H1 (cell line): ENCODE measurements at regions not wholly inside any gene's neighbourhood (a gene's known extent, or its start where the extent isn't known, plus 50 kb on each side); places are given as distances from the start of the nearest gene placed in this dataset.

Experiments used
- CTCF ChIA-PET: fragments of 300-600 bp; sonication (Branson Sonifier 250); formaldehyde crosslinking; loops from one replicate; lab custom pipeline; 2021; ENCODE audit not compliant: partially characterized antibody; lab: Charles Lee
- POLR2A ChIA-PET: fragments of 300-600 bp; sonication (Branson Sonifier 250); formaldehyde crosslinking; loops from one replicate; lab custom pipeline; 2021; ENCODE audit warnings: inconsistent platforms; ENCODE audit not compliant: partially characterized antibody; lab: Charles Lee
- DNase-seq, 2 experiments: peaks; one replicate each; pipeline versions ENCODE4 v3.0.0 to v3.0.0-alpha.2; 2010 to 2022; ENCODE audit warnings: low spot score in 2 of 2, low read depth in 1 of 2, mixed read lengths in 1 of 2
- FAIRE-seq: peaks from 2 replicates; lab custom pipeline; 2011; peaks lifted over from hg19 to GRCh38; lab: Jason Lieb, UNC
- H2AFZ ChIP-seq: 2 replicates; pipeline ENCODE4 v1.8.1; 2012; ENCODE audit warnings: low read length, inconsistent platforms
- H2AK5ac ChIP-seq: 2 replicates; pipeline ENCODE4 v1.6.1; 2013; ENCODE audit warnings: low read depth, low read length
- H2BK120ac ChIP-seq: replicated peaks from 2 replicates; pipeline ENCODE3; 2013; ENCODE audit warnings: low read depth, low read length, inconsistent platforms
- H2BK12ac ChIP-seq: 2 replicates; pipeline ENCODE4 v1.6.1; 2013; ENCODE audit warnings: low read depth, low read length
- H2BK15ac ChIP-seq: 2 replicates; pipeline ENCODE4 v1.6.1; 2013; ENCODE audit warnings: low read length
- H2BK20ac ChIP-seq: 2 replicates; pipeline ENCODE4 v1.6.1; 2013; ENCODE audit warnings: low read length
- H2BK5ac ChIP-seq: 2 replicates; pipeline ENCODE4 v1.6.1; 2013; ENCODE audit warnings: low read depth, low read length
- H3K14ac ChIP-seq: 2 replicates; pipeline ENCODE4 v1.6.1; 2013; ENCODE audit warnings: inconsistent platforms; ENCODE audit not compliant: insufficient read length
- H3K18ac ChIP-seq: 2 replicates; pipeline ENCODE4 v1.6.1; 2013; ENCODE audit warnings: low read length; ENCODE audit errors: extremely low read depth
- H3K23ac ChIP-seq: 2 replicates; pipeline ENCODE4 v1.6.1; 2013; ENCODE audit warnings: inconsistent platforms; ENCODE audit not compliant: insufficient read length
- H3K23me2 ChIP-seq: 2 replicates; pipeline ENCODE4 v1.6.1; 2013; ENCODE audit warnings: low read depth, low read length
- H3K27ac ChIP-seq: 2 replicates; pipeline ENCODE4 v1.6.1; 2011; ENCODE audit warnings: low read depth, low read length, inconsistent platforms
- H3K27me3 ChIP-seq, 4 experiments: replicated peaks in 1 of 4; 1 replicate in 1 of 4; 2 replicates in 3 of 4; pipeline versions ENCODE4 v1.6.1 to v1.8.1; 2011 to 2013; ENCODE audit warnings: low read length in 3 of 4, mild to moderate bottlenecking in 3 of 4, inconsistent platforms in 2 of 4, mixed read lengths in 2 of 4, moderate library complexity in 1 of 4; ENCODE audit not compliant: control insufficient read depth in 3 of 4, insufficient read depth in 3 of 4; ENCODE audit errors: extremely low read depth in 1 of 4
- H3K36me3 ChIP-seq, 4 experiments: 2 replicates each; pipeline versions ENCODE4 v1.6.1 to v1.8.1; 2011 to 2013; ENCODE audit warnings: mild to moderate bottlenecking in 4 of 4, low read length in 3 of 4, moderate library complexity in 2 of 4, control low read depth in 1 of 4, inconsistent platforms in 1 of 4; ENCODE audit not compliant: insufficient read depth in 4 of 4, control insufficient read depth in 2 of 4
- H3K4ac ChIP-seq: replicated peaks from 2 replicates; pipeline ENCODE3; 2013; ENCODE audit warnings: low read length, low read depth, mixed read lengths, inconsistent platforms; ENCODE audit not compliant: insufficient read length
- H3K4me1 ChIP-seq, 4 experiments: replicated peaks in 1 of 4; 1 replicate in 1 of 4; 2 replicates in 3 of 4; pipeline versions ENCODE4 v1.6.1 to v1.8.1; 2011 to 2013; ENCODE audit warnings: low read length in 3 of 4, inconsistent platforms in 2 of 4, mixed read lengths in 1 of 4; ENCODE audit not compliant: insufficient read depth in 4 of 4, control insufficient read depth in 3 of 4
- H3K4me2 ChIP-seq, 2 experiments: 2 replicates each; pipeline versions ENCODE4 v1.6.1 to v1.8.1; 2011 to 2013; ENCODE audit warnings: low read depth in 2 of 2, low read length in 2 of 2, control low read depth in 1 of 2, inconsistent platforms in 1 of 2, mild to moderate bottlenecking in 1 of 2; ENCODE audit not compliant: insufficient read depth in 1 of 2
- H3K4me3 ChIP-seq, 4 experiments: fragments of 200-600, 300-600 bp in 1 of 4; sonication (generic), shearing (Covaris generic), sonication (Bioruptor Twin) in 1 of 4; 2 replicates each; pipeline versions ENCODE4 v1.5.1 to v1.8.1; 2011 to 2016; ENCODE audit warnings: low read length in 4 of 4, low read depth in 3 of 4, control low read depth in 2 of 4, inconsistent platforms in 2 of 4, mild to moderate bottlenecking in 2 of 4, mixed read lengths in 1 of 4, moderate library complexity in 1 of 4; ENCODE audit not compliant: insufficient read depth in 2 of 4; ENCODE audit errors: extremely low read depth in 1 of 4
- H3K56ac ChIP-seq: replicated peaks from 2 replicates; pipeline ENCODE3; 2013; ENCODE audit warnings: low read depth, mild to moderate bottlenecking, mixed read lengths, low read length, inconsistent platforms; ENCODE audit not compliant: insufficient read length
- H3K79me1 ChIP-seq: 2 replicates; pipeline ENCODE4 v1.6.1; 2013; ENCODE audit warnings: low read depth, low read length, control low read depth
- H3K79me2 ChIP-seq, 2 experiments: 2 replicates each; pipeline versions ENCODE4 v1.6.1 to v1.8.1; 2012 to 2013; ENCODE audit warnings: low read length in 2 of 2, mild to moderate bottlenecking in 2 of 2, inconsistent platforms in 1 of 2; ENCODE audit not compliant: insufficient read depth in 2 of 2, control insufficient read depth in 1 of 2
- H3K9ac ChIP-seq, 4 experiments: replicated peaks in 1 of 4; 1 replicate in 1 of 4; 2 replicates in 3 of 4; pipeline versions ENCODE4 v1.6.1 to v1.8.1; 2011 to 2013; ENCODE audit warnings: low read depth in 3 of 4, low read length in 3 of 4, control low read depth in 2 of 4, mild to moderate bottlenecking in 2 of 4, moderate library complexity in 2 of 4, inconsistent platforms in 1 of 4; ENCODE audit errors: extremely low read depth in 1 of 4
- H3K9me3 ChIP-seq, 2 experiments: 2 replicates each; pipeline versions ENCODE4 v1.6.1 to v1.8.1; 2012 to 2013; ENCODE audit warnings: mild to moderate bottlenecking in 2 of 2, moderate library complexity in 2 of 2, control low read depth in 1 of 2, inconsistent platforms in 1 of 2, low read depth in 1 of 2, low read length in 1 of 2, mixed read lengths in 1 of 2; ENCODE audit not compliant: insufficient read depth in 2 of 2
- H4K20me1 ChIP-seq, 2 experiments: replicated peaks in 1 of 2; 2 replicates each; pipeline versions ENCODE3 to v1.8.1; 2011 to 2013; ENCODE audit warnings: inconsistent platforms in 2 of 2, low read length in 2 of 2, mild to moderate bottlenecking in 1 of 2; ENCODE audit not compliant: insufficient read depth in 2 of 2, control insufficient read depth in 1 of 2
- H4K5ac ChIP-seq: 2 replicates; pipeline ENCODE4 v1.6.1; 2013; ENCODE audit warnings: low read length, low read depth, mixed read lengths, inconsistent platforms; ENCODE audit not compliant: insufficient read length
- H4K8ac ChIP-seq: 2 replicates; pipeline ENCODE4 v1.8.0; 2013; ENCODE audit warnings: mild to moderate bottlenecking, moderate library complexity, low read length, inconsistent platforms; ENCODE audit not compliant: insufficient read depth; ENCODE audit errors: extremely low read depth
- H4K91ac ChIP-seq: replicated peaks from 2 replicates; pipeline ENCODE3; 2013; ENCODE audit warnings: low read length, mixed read lengths, inconsistent platforms; ENCODE audit not compliant: insufficient read length
- RXRA ChIP-seq: IDR thresholded peaks from 2 replicates; pipeline ENCODE4 v1.6.1; 2011; ENCODE audit warnings: low read depth, mild to moderate bottlenecking, low read length, moderate library complexity; ENCODE audit not compliant: insufficient read depth
- TEAD4 ChIP-seq: IDR thresholded peaks from 2 replicates; pipeline ENCODE4 v1.6.1; 2012; ENCODE audit warnings: low read depth, low read length, inconsistent platforms, mixed read lengths
- WGBS, 2 experiments: shearing (Covaris generic) in 1 of 2; methylation state at CpG; one replicate each; pipeline versions ENCODE4 v1.1.6 to v1.1.7; 2013 to 2015; ENCODE audit warnings: low lambda C conversion rate in 2 of 2, mixed read lengths in 2 of 2, inconsistent platforms in 1 of 2, low coverage in 1 of 2, missing lambda C conversion rate in 1 of 2; ENCODE audit not compliant: insufficient replicate concordance in 2 of 2, insufficient coverage in 1 of 2, insufficient read length in 1 of 2; ENCODE audit errors: extremely low coverage in 1 of 2, missing lambda C conversion rate in 1 of 2; 5-methylcytosine and 5-hydroxymethylcytosine counted together

DNA sequence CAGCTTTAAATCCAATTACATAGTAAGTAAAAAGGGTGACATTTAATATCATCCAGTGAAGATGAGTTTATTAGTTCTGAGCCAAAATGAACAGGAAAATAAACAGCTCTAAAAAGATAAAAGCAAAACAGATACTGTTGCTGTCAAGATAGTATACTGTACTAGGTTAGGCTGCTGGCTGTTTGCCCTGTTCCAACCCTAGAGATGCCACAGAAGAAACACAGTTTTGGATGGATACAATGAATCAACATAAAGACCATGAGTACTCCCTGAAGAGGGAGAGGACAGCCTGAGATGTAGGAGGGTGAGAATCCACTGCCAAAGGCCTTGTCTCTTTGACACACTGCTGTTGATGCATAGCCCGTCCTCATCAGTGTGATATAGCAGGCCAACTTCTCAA, 1302.7 kb downstream of the EFNA5 start:
- ChIA-PET CTCF (no interaction called here), POLR2A (no interaction called here)
- WGBS, 2 experiments, result 67% methylated on average over 1 of the region's 1 CpG; no CpG with 5 or more reads in 1 of the 2 experiments
- Histone ChIP-seq H4K8ac (no peak overlapping the region), H4K5ac (no peak overlapping the region), H4K91ac (no peak overlapping the region), H3K4ac (no peak overlapping the region), H3K79me2 (no peaks in the 10 kb centered on the region), H3K27ac (no peak overlapping the region), H3K56ac (no peak overlapping the region), H3K4me1 (no peaks in the 10 kb centered on the region), H4K20me1 (no peaks in the 10 kb centered on the region), H3K4me2 (no peak overlapping the region), H2AK5ac (no peak overlapping the region), H3K36me3 (no peaks in the 10 kb centered on the region), H2BK20ac (no peak overlapping the region), H3K23me2 (no peaks in the 10 kb centered on the region), H2BK15ac (no peak overlapping the region), H3K27me3 (peaks cover 0 to 1% (median 0%) of the 10 kb centered on the region in 4 experiments; a peak in 1 of 7 replicates), H3K14ac (no peak overlapping the region), H2BK12ac (no peak overlapping the region), H2BK120ac (no peak overlapping the region), H3K9me3 (peaks cover 0 to 5% of the 10 kb centered on the region in 2 experiments; a peak in 1 of 4 replicates), H2AFZ (no peak overlapping the region), H3K23ac (no peak overlapping the region), H2BK5ac (no peak overlapping the region), H3K79me1 (no peaks in the 10 kb centered on the region), H3K4me3 (no peak overlapping the region), H3K9ac (no peak overlapping the region), H3K18ac (no peak overlapping the region)
- TF ChIP-seq RXRA (no peak), TEAD4 (no peak)
- no peak for DNase-seq
- no peak for FAIRE-seq
